Motor neuron (in vitro differentiated cells): ENCODE measurements at regions not wholly inside any gene's neighbourhood (a gene's known extent, or its start where the extent isn't known, plus 50 kb on each side); places are given as distances from the start of the nearest gene placed in this dataset.

Experiments used
- ATAC-seq, 8 experiments: fragments of 200-7000 bp; cut with Tn5 transposase; replicated peaks in 6 of 8; 2 replicates each; pipeline ENCODE4 v1.8.0; 2021; ENCODE audit warnings: mild to moderate bottlenecking in 8 of 8, moderate library complexity in 8 of 8
- H3K27ac ChIP-seq, 2 donors: fragments of 250-450 bp; sonication (Bioruptor Pico); 2 replicates each; pipeline ENCODE4 v1.9.0; 2021; ENCODE audit warnings: antibody characterized with exemption in 2 of 2, mild to moderate bottlenecking in 2 of 2, moderate library complexity in 1 of 2
- H3K4me1 ChIP-seq, 2 donors: fragments of 250-450 bp; sonication (Bioruptor Pico); replicated peaks in 1 of 2; 2 replicates each; pipeline ENCODE4 v1.6.1; 2021; ENCODE audit warnings: antibody characterized with exemption in 2 of 2, mild to moderate bottlenecking in 2 of 2, moderate library complexity in 1 of 2
- H3K4me3 ChIP-seq, 5 donors: fragments of 250-450 bp; sonication (Bioruptor Pico); 2 replicates each; pipeline ENCODE4 v1.9.0; 2021; ENCODE audit warnings: antibody characterized with exemption in 5 of 5, mild to moderate bottlenecking in 5 of 5, moderate library complexity in 4 of 5
- WGBS, 10 experiments: fragments of 450-650 bp; shearing (Covaris generic); methylation state at CpG; one replicate each; pipeline ENCODE4 v1.0.0; 2022; 5-methylcytosine and 5-hydroxymethylcytosine counted together
- in situ Hi-C, 9 experiments: fragments of 400-800 bp; cut with MboI; loops; one replicate each; pipeline ENCODE4 v1.15.0; 2021; ENCODE audit warnings: low sequenced_read_pairs in 9 of 9, low pct_unique_long_range_greater_than_20kb in 2 of 9; ENCODE audit not compliant: unreplicated experiment in 9 of 9

DNA sequence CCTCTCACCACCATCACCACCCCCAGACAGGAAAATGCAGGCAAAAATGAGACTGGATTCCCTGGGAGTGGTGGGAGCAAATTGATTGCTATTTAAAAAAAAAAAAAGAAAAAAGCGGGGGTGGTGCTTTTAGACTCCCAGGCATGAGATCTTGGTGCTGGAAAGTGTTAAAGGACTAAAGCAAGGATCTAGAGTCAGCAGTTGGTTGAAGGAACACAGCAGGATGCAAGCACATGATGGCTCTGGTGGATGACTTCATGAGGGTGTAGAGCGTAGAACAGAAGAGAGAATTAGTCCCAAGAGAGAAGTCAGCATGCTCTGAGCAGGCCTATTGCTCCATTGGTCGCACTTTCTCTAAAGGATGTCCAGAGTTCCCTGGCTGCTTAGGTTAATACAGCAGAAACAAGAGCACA, 183.8 kb upstream of the HMGA2 start:
- Histone ChIP-seq H3K4me1 (no peaks in the 10 kb centered on the region), H3K4me3 (no peak overlapping the region), H3K27ac (no peak overlapping the region)
- 0 to 100% (median 81%) methylated on average over 1 to 2 of the region's 3 CpGs; no CpG with 5 or more reads in 2 of the 10 experiments for WGBS, 10 experiments
- peak in 3 of 8 experiments; percentile 45 to 91 (median 82) for ATAC-seq
- in situ Hi-C loops: no loop called here

DNA sequence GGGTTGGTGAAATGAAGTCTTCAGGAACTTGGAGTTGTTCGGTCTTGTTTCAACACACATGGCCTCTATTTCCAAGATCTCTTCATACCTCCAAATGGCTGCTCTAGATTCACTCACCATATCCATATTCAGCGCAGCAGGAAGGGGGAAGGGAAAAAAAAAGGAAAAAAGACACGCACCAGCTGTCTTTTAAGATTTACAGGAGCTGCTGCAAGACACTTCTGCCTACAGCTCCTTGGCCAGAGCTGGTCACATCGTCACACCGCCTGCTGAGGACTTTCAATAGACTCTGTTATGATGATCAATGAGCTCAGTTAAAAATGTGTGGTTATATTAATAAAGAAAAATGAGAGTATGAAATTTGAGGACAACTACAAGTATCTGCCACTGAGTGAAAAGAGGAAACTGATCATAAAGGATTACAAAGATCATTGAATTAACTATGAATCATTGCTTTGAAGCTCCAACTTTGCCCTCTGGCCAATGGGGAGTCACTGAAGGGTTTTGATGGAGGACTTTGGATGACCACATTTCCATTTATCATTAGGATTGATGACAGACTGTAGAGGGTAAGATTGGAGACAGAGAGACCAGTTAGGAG, 182.1 kb upstream of the HMGA2 start:
- in situ Hi-C loops: no loop called here
- 81 to 100% (median 93%) methylated on average over 2 to 5 of the region's 5 CpGs for WGBS, 10 experiments
- H3K27ac ChIP-seq: no peak overlapping the region
- H3K4me3 ChIP-seq: no peak overlapping the region
- no peaks in the 10 kb centered on the region for H3K4me1 ChIP-seq
- no peak for ATAC-seq

DNA sequence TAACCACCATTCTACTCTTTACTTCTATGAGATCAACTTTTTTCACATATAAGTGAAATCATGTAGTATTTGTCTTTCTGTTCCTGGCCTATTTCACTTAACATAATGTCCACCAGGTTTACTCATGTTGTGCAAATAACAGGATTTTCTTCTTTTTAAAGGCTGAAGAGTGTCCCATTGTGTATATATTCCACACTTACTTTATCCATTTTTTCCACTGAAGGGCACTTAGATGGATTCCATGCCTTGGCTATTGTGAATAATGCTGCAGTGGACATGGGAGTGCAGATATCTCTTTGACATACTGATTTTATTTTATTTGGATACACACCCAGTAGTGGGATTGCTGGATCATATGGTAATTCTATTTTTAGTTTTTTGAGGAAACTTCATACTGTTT, 181.1 kb upstream of the HMGA2 start:
- Histone ChIP-seq H3K4me1 (no peaks in the 10 kb centered on the region), H3K27ac (no peak overlapping the region), H3K4me3 (no peak overlapping the region)
- in situ Hi-C loops: no loop called here
- no peak for ATAC-seq

DNA sequence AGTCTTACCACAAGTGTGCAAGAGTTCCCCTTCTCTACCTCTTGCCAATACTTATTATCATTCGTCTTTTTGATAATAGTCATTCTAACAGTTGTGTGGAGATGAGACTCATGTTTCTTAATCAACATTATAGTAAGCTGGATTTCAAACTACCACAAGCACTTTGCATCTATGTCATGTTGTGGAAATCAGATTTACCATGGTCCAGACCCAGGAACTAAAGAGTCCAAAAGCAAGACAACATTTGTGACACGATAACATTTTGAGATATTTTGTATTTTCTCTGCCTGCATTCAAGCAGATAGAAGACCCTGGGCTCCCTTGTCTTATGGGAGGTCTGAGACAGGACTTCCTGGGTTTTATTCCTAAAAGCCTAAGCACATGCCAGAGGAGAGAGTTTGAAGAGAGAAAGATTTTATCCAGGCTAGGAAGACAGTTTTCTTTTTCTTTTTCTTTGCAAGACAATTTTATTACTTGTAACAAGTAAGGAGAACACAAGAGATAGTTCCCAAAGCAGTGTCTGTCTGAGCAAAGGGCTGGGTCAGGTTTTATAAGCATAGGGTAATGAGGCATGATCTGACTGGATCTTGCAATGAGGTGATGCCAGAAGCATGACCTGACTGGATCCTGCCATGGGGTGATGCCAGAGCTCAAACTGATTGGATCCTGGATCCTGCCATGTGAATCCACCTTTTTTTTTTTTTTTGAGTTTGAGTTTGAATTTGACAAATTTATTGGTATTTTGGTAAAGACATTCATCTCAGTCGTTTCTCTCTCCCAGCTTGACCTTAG, 180.5 kb upstream of the HMGA2 start:
- no peak for ATAC-seq

DNA sequence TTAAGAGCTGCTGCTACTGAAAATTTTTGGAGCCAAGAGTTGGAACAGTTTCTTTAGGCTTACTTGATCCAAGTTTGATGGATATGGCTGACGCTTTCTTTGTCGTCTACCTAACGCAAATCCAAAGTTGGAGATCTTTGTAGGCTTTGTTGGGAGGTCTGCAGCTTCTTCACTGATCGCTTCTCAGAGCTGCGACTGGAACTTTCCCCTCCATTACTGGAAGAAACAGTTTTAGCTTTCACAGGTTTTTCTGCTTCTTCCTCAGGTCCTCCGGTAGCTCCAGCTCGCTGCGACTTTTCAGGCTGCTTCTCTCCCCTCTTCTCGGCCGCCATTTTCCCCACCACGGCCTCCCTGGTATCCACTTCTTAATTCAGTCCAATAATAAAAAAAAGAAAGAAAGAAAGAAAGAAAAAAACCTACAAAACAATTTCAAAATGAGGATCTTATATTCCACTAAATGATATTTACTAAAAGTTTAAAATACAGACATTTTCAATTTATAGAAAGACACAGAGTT, 178.1 kb upstream of the HMGA2 start:
- Histone ChIP-seq H3K27ac (no peak overlapping the region), H3K4me3 (no peak overlapping the region), H3K4me1 (no peaks in the 10 kb centered on the region)
- no peak for ATAC-seq
- in situ Hi-C loops: no loop called here
- WGBS, 10 experiments: 90 to 100% (median 96%) methylated on average over 2 to 11 of the region's 11 CpGs; no CpG with 5 or more reads in 1 of the 10 experiments

More for the DNA sequence above, 180.5 kb upstream of the HMGA2 start:
- in situ Hi-C loops: no loop called here
- WGBS, 10 experiments: 50 to 89% (median 71%) methylated on average over 1 to 3 of the region's 3 CpGs
- no peak overlapping the region for H3K27ac ChIP-seq
- H3K4me3 ChIP-seq: no peak overlapping the region
- H3K4me1 ChIP-seq: no peaks in the 10 kb centered on the region

DNA sequence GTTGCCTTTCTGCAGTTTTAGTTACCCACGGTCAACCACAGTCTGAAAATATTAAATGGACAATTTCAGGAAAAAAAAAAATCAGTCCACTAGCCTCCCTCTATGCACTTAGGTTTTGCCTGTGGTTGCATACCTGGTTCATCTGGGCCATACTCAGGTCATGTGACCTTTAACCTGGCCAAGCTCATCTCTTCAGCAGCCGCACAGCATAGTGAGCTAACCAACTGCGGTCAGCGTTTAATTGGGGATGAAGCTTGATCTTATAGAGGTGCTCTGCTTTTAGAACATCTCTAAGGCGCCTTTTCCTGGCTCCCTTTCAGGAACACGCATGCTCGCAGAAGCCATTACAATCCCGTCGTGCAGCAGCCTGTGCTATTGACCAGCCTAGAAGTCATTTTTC, 177.2 kb upstream of the HMGA2 start:
- Histone ChIP-seq H3K4me3 (no peak overlapping the region), H3K27ac (no peak overlapping the region), H3K4me1 (no peaks in the 10 kb centered on the region)
- WGBS, 10 experiments: 90 to 100% (median 98%) methylated on average over 1 to 8 of the region's 9 CpGs; no CpG with 5 or more reads in 1 of the 10 experiments
- no peak for ATAC-seq
- in situ Hi-C loops: no loop called here

DNA sequence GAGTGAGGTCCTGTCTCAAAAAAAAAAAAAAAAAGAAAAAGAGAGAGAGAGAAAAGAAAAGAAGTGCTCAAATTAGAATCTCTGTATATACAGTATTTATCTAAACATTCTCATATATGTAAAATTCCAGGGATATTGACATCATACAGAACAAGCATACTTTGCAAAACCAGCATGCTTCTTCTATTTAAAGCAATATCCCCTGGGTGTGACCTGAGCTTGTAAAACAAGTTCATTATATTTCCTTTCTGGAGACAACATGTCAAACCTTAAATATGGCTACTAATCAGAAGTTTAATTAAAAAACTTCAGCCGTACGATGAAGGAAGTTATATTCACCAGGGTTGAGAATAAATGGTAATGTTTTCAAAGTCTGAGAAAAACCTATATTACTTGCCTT, 175.8 kb upstream of the HMGA2 start:
- 0 to 100% (median 51%) methylated on average over 1 to 2 of the region's 2 CpGs; no CpG with 5 or more reads in 2 of the 10 experiments for WGBS, 10 experiments
- no peak overlapping the region for H3K27ac ChIP-seq
- ATAC-seq: peak in 2 of 8 experiments; percentile 10 to 49
- no peaks in the 10 kb centered on the region for H3K4me1 ChIP-seq
- in situ Hi-C loops: no loop called here
- no peak overlapping the region for H3K4me3 ChIP-seq

DNA sequence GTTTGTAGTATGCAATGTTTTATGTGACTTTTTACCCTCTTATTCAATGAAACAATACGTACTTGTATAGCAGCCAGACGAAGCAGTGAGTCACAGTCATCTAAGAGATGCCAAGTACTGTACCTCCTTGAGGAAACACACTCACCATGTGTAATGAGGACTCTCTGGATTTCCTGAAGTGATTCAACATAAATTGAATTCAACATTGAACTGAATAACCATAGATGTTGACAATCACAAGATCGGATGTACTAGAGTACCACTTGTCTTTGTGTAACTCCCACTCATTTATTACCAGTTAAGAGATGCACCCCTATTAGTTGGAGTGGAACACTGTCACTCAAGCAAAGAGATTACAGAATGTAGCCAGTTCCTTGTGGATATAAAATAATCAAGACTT, 175.2 kb upstream of the HMGA2 start:
- WGBS, 10 experiments: 0 to 96% (median 40%) methylated on average over 1 to 3 of the region's 3 CpGs; no CpG with 5 or more reads in 2 of the 10 experiments
- no peak overlapping the region for H3K4me3 ChIP-seq
- in situ Hi-C loops: no loop called here
- H3K4me1 ChIP-seq: no peaks in the 10 kb centered on the region
- ATAC-seq: peak in 6 of 8 experiments; percentile 39 to 99 (median 74)
- H3K27ac ChIP-seq: no peak overlapping the region

DNA sequence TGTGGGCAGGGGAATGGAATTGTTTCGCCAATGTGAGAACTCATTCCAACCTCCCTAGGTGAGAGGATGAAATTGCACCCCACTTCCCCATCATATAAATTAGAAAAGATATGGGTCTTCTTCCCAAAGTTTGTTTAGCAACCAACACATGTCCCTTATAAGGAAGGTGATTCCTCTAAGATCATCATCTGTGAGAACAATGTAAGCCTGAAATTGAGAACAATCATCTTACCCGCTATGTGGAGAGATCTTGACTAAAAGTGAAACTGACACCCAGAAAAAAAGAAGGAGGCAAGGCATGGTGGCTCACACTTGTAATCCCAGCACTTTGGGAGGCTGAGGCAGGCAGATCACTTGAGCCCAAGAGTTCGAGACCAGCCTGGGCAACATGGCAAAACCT, 173.2 kb upstream of the HMGA2 start:
- no peak for ATAC-seq
- in situ Hi-C loops: loop anchor here in 1 of 9 experiments (25.0 kb wide), 1 partner anchor 89 kb away; no protein-coding TSS in a partner anchor
- 29 to 100% (median 94%) methylated on average over 1 to 3 of the region's 3 CpGs for WGBS, 10 experiments
- Histone ChIP-seq H3K4me1 (no peaks in the 10 kb centered on the region), H3K27ac (no peak overlapping the region), H3K4me3 (no peak overlapping the region)

DNA sequence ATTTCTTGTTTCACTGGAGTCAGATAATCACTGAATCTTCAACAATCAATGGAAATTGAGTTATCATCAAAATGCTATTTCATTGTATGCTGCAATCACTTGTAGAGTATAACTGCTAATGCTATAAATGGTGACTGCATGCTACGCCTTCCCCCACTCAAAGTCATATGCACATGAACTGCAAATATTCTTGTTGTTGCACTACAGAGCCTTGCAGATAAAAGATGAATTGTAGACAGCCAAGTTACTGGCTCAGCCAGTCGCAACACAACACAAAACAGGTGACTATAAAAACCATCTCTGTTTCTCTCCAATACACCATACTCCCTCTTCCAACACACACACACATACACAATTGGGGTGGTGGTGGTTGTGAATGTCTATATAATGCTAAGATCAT, 171.0 kb upstream of the HMGA2 start:
- in situ Hi-C loops: loop anchor here in 1 of 9 experiments (25.0 kb wide), 1 partner anchor 91 kb away; no protein-coding TSS in a partner anchor
- no peak overlapping the region for H3K27ac ChIP-seq
- ATAC-seq: peak in 4 of 8 experiments; percentile 11 to 45 (median 19)
- H3K4me1 ChIP-seq: no peaks in the 10 kb centered on the region
- H3K4me3 ChIP-seq: no peak overlapping the region
- WGBS, 10 experiments: 0 to 100% (median 60%) methylated on average over 1 to 2 of the region's 2 CpGs; no CpG with 5 or more reads in 5 of the 10 experiments

DNA sequence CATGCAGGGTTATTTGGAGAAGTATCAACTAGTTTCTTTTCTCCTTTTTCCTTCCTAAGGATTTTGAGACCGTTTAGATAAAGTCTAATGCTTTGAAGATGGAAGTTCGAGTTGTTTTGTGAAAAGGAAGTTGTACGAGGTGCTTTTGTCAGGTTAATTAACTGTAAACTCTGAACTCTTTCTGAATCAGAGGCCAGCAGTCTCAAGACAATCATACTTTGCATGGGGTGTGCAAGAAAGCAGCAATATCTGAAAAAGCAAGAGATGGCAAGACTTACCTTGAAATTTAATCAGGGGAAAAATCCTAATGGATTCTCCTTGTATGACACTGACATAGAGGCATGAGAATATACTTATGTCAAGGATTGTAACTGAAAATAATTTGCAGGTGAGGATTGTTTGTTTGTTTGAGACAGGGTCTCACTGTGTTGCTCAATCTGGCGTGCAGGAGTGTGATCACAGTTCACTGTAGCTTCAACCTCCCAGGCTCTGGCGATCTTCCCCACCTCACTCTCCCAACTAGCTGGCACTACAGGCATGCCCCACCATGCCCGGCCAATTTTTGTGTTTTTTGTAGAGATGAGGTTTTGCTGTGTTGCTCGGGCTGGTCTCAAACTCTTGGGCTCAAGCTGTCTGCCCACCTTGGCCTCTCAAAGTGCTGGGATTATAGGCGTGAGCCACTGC, 170.2 kb upstream of the HMGA2 start:
- no peak for ATAC-seq
- WGBS, 10 experiments: 51 to 100% (median 69%) methylated on average over 1 to 7 of the region's 8 CpGs
- no peak overlapping the region for H3K27ac ChIP-seq
- H3K4me3 ChIP-seq: no peak overlapping the region
- H3K4me1 ChIP-seq: no peaks in the 10 kb centered on the region
- in situ Hi-C loops: loop anchor here in 1 of 9 experiments (25.0 kb wide), 1 partner anchor 92 kb away; no protein-coding TSS in a partner anchor

DNA sequence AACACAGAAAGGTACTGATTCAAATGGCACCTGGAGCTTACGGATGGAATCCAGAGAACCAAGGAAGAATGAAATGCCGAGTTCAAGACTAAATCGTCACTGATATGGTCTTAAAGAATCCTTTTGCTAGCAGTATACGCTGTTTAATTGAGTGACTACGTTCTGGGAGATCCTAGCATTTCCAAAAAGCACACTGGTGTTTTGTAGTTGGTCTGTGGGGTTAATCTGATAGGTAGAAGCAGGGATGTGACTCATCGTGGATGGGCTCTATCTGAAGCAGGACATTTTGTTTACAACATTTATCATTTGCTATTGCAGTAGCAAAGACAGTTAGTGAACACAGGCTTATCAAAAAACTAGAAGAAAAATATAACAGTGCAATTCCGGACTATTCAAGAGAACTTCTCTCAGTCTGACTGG, 169.2 kb upstream of the HMGA2 start:
- WGBS, 10 experiments: 82 to 95% (median 91%) methylated on average over 2 to 7 of the region's 7 CpGs
- Histone ChIP-seq H3K4me1 (no peaks in the 10 kb centered on the region), H3K27ac (no peak overlapping the region), H3K4me3 (no peak overlapping the region)
- ATAC-seq: no peak
- in situ Hi-C loops: loop anchor here in 1 of 9 experiments (25.0 kb wide), 1 partner anchor 93 kb away; no protein-coding TSS in a partner anchor
